ENCODE measurements at regions not wholly inside any gene's neighbourhood (a gene's known extent, or its start where the extent isn't known, plus 50 kb on each side); places are given as distances from the start of the nearest gene placed in this dataset.

DNA sequence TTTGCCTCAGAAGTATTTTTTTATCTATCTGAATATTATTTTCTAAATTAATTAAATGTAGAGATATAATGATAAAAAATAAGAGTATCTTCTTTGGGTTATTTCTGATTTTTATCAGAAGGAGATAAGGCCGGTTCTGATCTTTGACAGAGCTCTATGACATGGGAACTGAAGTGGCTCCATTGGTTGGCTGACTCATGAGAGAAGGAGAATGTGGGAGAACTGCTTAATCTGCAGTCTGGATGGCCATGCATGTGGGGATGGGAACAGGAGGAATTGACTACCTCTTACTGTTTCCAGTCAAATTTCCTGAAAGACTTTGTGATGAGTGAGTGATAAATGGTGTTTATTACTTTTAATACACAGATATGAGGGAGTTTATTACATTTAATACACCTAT is 155.8 kb upstream of the ATP2B1 start:
- no peak for ATAC-seq
- intact Hi-C loops (cut with micrococcal nuclease; ENCODE audit: unreplicated experiment) (loop anchor here (5.0 kb wide), 1 partner anchor 63 kb away; no protein-coding TSS in a partner anchor), in situ Hi-C loops (cut with MboI) (no loop called here)
- Histone ChIP-seq H3K9ac (ENCODE audit: control insufficient read depth, insufficient read depth, low read length) (peak overlapping the region; percentile 47; the same call in 1 of the 2 replicates), H3K36me3 (ENCODE audit: control insufficient read depth in 2 of 2, insufficient read depth in 2 of 2, low read length in 1 of 2) (no peaks in the 10 kb centered on the region), H3K4me2 (ENCODE audit: control insufficient read depth, insufficient read depth) (peak overlapping the region; percentile 65), H4K20me1 (ENCODE audit: control insufficient read depth, insufficient read depth) (no peaks in the 10 kb centered on the region), H3K27me3 (replicated peaks in 1 of 2; ENCODE audit: control insufficient read depth in 2 of 2, insufficient read depth in 2 of 2, low read length in 1 of 2) (no peaks in the 10 kb centered on the region), H3K4me1 (ENCODE audit: control insufficient read depth, insufficient read depth, low read length) (peaks cover 21% of the 10 kb centered on the region), H2AFZ (ENCODE audit: control insufficient read depth, low read depth, low read length) (peak overlapping the region; percentile 52), H3K9me3 (replicated peaks; ENCODE audit: control insufficient read depth, insufficient read depth, low read length) (no peaks in the 10 kb centered on the region; the same call in 1 of the 3 replicates), H3K79me2 (ENCODE audit: control insufficient read depth, insufficient read depth, low read length) (no peaks in the 10 kb centered on the region), H3K27ac (ENCODE audit: control insufficient read depth, insufficient read depth) (peak overlapping the region; percentile 89), H3K4me3 (no peak overlapping the region)
- ChIA-PET CTCF (interaction anchor here (0.8 to 1.8 kb wide), 10 partner anchors 10 to 321 kb away, joined by 3 to 7 read pairs (median 4); no protein-coding TSS in a partner anchor), POLR2A (interaction anchor here (0.5 to 3.2 kb wide), 10 partner anchors 8 to 236 kb away, joined by 3 to 12 read pairs (median 4); partner anchors contain the start of gene ATP2B1), SMC1A (ENCODE audit: uncharacterized antibody, unreplicated experiment) (interaction anchor here (0.7 to 2.8 kb wide), 24 partner anchors 7 to 1785 kb away, joined by 3 to 49 read pairs (median 5); no protein-coding TSS in a partner anchor), RAD21 (ENCODE audit: unreplicated experiment) (interaction anchor here (0.9 to 3.6 kb wide), 17 partner anchors 12 to 236 kb away, joined by 3 to 21 read pairs (median 8); partner anchors contain the start of gene ATP2B1)
- DNase-seq (ENCODE audit: low read depth, low spot score): no peak
- BruUV-seq (replicated peaks): no TSS peak
- no peak for FAIRE-seq
- TF ChIP-seq CBX5 (IDR thresholded peaks at IDR 0.05; ENCODE audit: low read depth): no peak
- no peak for TF ChIP-seq BRCA1 (IDR thresholded peaks at IDR 0.05; ENCODE audit: low read depth, low read length)
- TF ChIP-seq EED (IDR thresholded peaks at IDR 0.05; ENCODE audit: low read depth): no peak
- TF ChIP-seq MYB (IDR thresholded peaks at IDR 0.05; ENCODE audit: borderline replicate concordance, low read depth, low read length): no peak
- no peak for TF ChIP-seq RFX5 (IDR thresholded peaks at IDR 0.05; ENCODE audit: low read depth, low read length)
- TF ChIP-seq, protein P1, sequence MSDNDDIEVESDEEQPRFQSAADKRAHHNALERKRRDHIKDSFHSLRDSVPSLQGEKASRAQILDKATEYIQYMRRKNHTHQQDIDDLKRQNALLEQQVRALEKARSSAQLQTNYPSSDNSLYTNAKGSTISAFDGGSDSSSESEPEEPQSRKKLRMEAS (IDR thresholded peaks at IDR 0.05; ENCODE audit: low read depth, low read length): no peak
- no peak for TF ChIP-seq SRF (IDR thresholded peaks at IDR 0.05; ENCODE audit: low read depth in 2 of 2, low read length in 2 of 2)
- TF ChIP-seq ZNF24 (IDR thresholded peaks at IDR 0.05): no peak
- TF ChIP-seq, protein P2, sequence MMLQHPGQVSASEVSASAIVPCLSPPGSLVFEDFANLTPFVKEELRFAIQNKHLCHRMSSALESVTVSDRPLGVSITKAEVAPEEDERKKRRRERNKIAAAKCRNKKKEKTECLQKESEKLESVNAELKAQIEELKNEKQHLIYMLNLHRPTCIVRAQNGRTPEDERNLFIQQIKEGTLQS (IDR thresholded peaks at IDR 0.05; ENCODE audit: borderline replicate concordance, extremely low read depth, low read depth, low read length): no peak
- TF ChIP-seq RB1 (IDR thresholded peaks at IDR 0.05; ENCODE audit: borderline replicate concordance): no peak
- no peak for TF ChIP-seq BHLHE40 (IDR thresholded peaks at IDR 0.05; ENCODE audit: borderline replicate concordance in 1 of 2, low read depth in 2 of 2, low read length in 1 of 2)
- WGBS (ENCODE audit: insufficient coverage, insufficient replicate concordance, low lambda C conversion rate, missing lambda C conversion rate): 56% methylated on average over 1 of the region's 1 CpG

Measured in GM12878 (cell line).